MM.1S (cell line): ENCODE measurements at regions not wholly inside any gene's neighbourhood (a gene's known extent, or its start where the extent isn't known, plus 50 kb on each side); places are given as distances from the start of the nearest gene placed in this dataset.

Source experiments
- CTCF ChIP-seq: fragments of 300-600 bp; sonication (generic); IDR thresholded peaks from 2 replicates; pipeline ENCODE4 v1.5.1; 2016; ENCODE audit warnings: antibody characterized with exemption, low read length, mixed read lengths
- EZH2 ChIP-seq: fragments of 300-600 bp; sonication (generic); optimal IDR thresholded peaks from 2 replicates; pipeline ENCODE3; 2017; ENCODE audit warnings: low read depth, mild to moderate bottlenecking, antibody characterized with exemption, low read length, mixed read lengths
- EZH2phosphoT487 ChIP-seq: fragments of 300-600 bp; sonication (generic); IDR thresholded peaks from 2 replicates; pipeline ENCODE4 v1.6.1; 2018; ENCODE audit warnings: antibody characterized with exemption, low read length

- TF ChIP-seq CTCF (no peak), EZH2 (no peak), EZH2phosphoT487 (no peak)
These were observed 237.5 kb upstream of the FAM98A start for GRCh38 chr2:33836628-33837027.
